ENCODE measurements at regions not wholly inside any gene's neighbourhood (a gene's known extent, or its start where the extent isn't known, plus 50 kb on each side); places are given as distances from the start of the nearest gene placed in this dataset.

DNA sequence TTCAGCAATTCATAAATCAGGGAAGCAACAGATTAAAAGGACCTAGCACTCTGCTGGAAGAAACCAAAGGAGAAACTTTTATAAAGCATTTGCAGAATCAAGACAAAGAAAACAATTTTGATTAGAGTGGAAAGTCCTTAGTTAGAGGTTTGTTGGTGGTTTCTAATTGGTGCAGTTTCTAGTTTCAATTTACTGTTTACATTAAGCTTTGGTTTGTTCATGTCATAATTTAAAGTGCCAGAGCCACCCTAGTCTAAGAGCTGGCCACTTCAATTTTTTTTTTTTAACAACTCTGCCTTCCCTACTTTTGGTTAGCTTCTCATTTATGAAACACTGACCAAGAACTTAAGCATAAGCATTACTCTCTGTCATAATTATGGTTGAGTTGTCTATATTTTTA is 1428.2 kb upstream of the GBE1 start:
- no peaks in the 10 kb centered on the region for H3K4me1 ChIP-seq
- H3K9me3 ChIP-seq, result peaks cover 0 to 13% (median 0%) of the 10 kb centered on the region in 3 donors
- no peak overlapping the region for H3K27ac ChIP-seq
- no peak overlapping the region for H3K4me3 ChIP-seq
- no peak for ATAC-seq
- H3K27me3 ChIP-seq, result no peaks in the 10 kb centered on the region
- TF ChIP-seq EP300 (IDR thresholded peaks at IDR 0.05) (no peak), POLR2A (IDR thresholded peaks at IDR 0.05) (no peak), POLR2AphosphoS5 (IDR thresholded peaks at IDR 0.05) (no peak)
- TF ChIP-seq, protein P1, sequence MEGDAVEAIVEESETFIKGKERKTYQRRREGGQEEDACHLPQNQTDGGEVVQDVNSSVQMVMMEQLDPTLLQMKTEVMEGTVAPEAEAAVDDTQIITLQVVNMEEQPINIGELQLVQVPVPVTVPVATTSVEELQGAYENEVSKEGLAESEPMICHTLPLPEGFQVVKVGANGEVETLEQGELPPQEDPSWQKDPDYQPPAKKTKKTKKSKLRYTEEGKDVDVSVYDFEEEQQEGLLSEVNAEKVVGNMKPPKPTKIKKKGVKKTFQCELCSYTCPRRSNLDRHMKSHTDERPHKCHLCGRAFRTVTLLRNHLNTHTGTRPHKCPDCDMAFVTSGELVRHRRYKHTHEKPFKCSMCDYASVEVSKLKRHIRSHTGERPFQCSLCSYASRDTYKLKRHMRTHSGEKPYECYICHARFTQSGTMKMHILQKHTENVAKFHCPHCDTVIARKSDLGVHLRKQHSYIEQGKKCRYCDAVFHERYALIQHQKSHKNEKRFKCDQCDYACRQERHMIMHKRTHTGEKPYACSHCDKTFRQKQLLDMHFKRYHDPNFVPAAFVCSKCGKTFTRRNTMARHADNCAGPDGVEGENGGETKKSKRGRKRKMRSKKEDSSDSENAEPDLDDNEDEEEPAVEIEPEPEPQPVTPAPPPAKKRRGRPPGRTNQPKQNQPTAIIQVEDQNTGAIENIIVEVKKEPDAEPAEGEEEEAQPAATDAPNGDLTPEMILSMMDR (IDR thresholded peaks at IDR 0.05), result no peak
- H3K36me3 ChIP-seq, result no peaks in the 10 kb centered on the region

DNA sequence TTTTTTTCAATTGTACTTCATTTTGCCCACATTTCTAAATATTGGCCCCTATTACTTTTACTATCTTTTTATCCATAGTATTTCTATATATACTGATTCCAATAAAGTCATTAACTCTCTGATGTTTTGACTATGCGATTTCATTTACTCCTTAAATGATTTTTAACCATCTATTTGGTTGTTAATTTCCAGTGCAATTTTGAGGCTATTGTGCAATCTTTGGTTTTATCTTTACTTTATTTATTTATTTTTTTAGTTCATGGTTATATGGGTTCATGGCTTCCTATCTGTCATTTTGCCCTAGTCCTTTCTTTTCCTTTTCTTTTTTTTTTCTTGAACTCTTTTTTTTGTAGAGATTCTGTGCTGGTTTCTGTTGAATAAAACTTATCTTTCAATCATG is 1408.0 kb upstream of the GBE1 start:
- WGBS, 2 donors (ENCODE audit: low coverage in 1 of 2), result 92% methylated on average over 1 of the region's 1 CpG; no CpG with 5 or more reads in 1 of the 2 donors
- Histone ChIP-seq H3K27ac (no peak overlapping the region), H3K27me3 (no peaks in the 10 kb centered on the region), H3K4me1 (no peaks in the 10 kb centered on the region), H3K36me3 (no peaks in the 10 kb centered on the region), H3K9me3 (peaks cover 0 to 5% (median 0%) of the 10 kb centered on the region in 3 donors), H3K4me3 (no peak overlapping the region)
- no peak for ATAC-seq
- no peak for TF ChIP-seq POLR2AphosphoS5 (IDR thresholded peaks at IDR 0.05)
- TF ChIP-seq EP300 (IDR thresholded peaks at IDR 0.05), result no peak
- TF ChIP-seq POLR2A (IDR thresholded peaks at IDR 0.05), result no peak
- TF ChIP-seq, protein P1 (IDR thresholded peaks at IDR 0.05), result no peak

DNA sequence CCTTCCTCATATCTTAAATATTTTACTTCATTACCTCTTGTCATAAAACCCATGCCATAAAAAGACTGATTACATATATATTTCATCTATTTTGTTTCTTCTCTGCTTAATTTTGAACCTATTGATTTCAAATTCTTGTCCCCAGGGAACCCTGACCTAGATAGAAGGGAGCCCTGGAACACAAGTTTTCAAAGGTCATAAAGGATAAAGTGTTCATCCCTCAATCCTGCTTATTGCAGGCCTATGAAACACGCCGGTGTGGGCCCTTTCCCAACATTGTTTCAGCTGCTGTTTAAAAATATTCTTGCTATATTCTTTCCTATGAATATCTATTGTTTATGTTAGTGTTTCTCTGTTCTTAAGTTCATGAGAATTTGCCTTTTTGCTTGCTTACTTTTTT is 1389.5 kb upstream of the GBE1 start:
- Histone ChIP-seq H3K27me3 (no peaks in the 10 kb centered on the region), H3K27ac (no peak overlapping the region), H3K4me3 (no peak overlapping the region), H3K9me3 (no peaks in the 10 kb centered on the region), H3K4me1 (no peaks in the 10 kb centered on the region), H3K36me3 (no peaks in the 10 kb centered on the region)
- WGBS, 2 donors (ENCODE audit: low coverage in 1 of 2), result 55 to 86% methylated on average over 2 of the region's 2 CpGs
- no peak for ATAC-seq
- no peak for TF ChIP-seq POLR2A (IDR thresholded peaks at IDR 0.05)

DNA sequence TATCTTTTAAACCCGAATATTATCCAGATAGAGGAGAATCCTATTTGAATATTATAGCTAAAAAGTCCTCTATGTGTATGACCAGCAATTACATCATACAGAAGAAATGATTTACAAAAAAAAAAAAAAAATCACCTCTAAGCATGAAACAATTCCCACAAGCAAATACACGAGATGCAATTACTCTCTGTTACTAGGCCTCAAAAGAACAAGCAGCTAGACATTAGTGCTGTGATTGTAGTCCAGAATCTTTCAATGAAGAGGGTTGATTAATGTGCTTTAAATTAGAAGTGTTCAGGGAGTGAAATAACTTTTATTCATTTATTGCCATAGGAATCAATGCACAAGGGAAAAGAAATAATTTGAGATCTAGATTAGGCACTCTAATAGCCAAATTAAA is 1379.5 kb upstream of the GBE1 start:
- WGBS, 2 donors (ENCODE audit: low coverage in 1 of 2), result 74 to 88% methylated on average over 2 of the region's 2 CpGs
- H3K36me3 ChIP-seq, result no peaks in the 10 kb centered on the region
- TF ChIP-seq, protein P1 (IDR thresholded peaks at IDR 0.05), result no peak
- TF ChIP-seq POLR2A (IDR thresholded peaks at IDR 0.05), result no peak
- TF ChIP-seq EP300 (IDR thresholded peaks at IDR 0.05), result no peak
- TF ChIP-seq POLR2AphosphoS5 (IDR thresholded peaks at IDR 0.05), result no peak
- no peaks in the 10 kb centered on the region for H3K9me3 ChIP-seq
- no peak overlapping the region for H3K27ac ChIP-seq
- ATAC-seq, result no peak
- no peaks in the 10 kb centered on the region for H3K4me1 ChIP-seq
- H3K4me3 ChIP-seq, result no peak overlapping the region
- no peaks in the 10 kb centered on the region for H3K27me3 ChIP-seq

DNA sequence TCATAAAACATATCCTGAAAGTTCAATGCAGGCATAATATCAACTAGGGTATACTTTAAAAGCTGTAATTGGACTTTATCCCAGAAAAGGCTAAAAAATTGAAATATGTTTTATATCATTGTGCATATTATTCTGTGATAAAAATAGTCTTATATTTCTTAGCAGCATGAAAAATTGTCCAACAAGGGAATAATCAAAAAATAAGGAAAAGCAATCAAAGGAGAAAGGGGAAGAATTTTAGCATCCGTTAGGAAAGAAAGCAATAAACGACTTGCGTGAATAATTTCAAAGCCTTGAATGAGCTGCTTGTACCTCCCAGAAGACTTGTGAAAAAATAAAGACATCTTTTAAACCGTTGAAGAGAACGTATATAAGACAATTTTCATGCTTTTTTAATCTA is 1369.8 kb upstream of the GBE1 start:
- ATAC-seq, result no peak
- 41 to 43% methylated on average over 5 of the region's 5 CpGs for WGBS, 2 donors (ENCODE audit: low coverage in 1 of 2)
- no peak for TF ChIP-seq EP300 (IDR thresholded peaks at IDR 0.05)
- TF ChIP-seq POLR2AphosphoS5 (IDR thresholded peaks at IDR 0.05), result no peak

DNA sequence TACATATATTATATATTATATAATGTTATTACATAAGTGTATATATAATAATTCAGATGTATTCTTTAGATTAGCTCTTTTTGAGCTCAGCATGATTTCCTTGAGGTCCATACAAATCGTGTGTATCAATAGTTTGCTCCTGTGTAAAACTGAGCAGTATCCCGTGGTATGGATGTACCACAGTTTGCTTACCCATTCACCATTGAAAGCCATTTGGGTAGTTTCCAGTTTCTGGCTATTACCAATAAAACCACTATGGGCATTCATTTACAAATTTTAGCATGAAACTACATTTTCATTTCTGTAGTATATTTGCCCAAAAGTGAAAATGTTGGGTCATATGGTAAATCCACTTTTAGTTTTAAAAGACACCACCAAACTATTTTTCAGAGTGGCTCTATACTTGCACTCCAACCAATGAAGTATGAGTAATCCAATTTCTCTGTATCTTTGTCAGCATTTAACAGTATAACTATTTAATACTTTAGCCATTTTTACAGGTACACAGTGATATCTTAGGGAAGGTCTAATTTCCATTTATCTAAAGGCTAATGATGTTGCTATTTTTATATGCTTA is 1361.4 kb upstream of the GBE1 start:
- Histone ChIP-seq H3K27ac (no peak overlapping the region), H3K36me3 (no peaks in the 10 kb centered on the region), H3K4me3 (no peak overlapping the region), H3K4me1 (no peaks in the 10 kb centered on the region), H3K27me3 (no peaks in the 10 kb centered on the region), H3K9me3 (no peaks in the 10 kb centered on the region)
- no peak for TF ChIP-seq POLR2AphosphoS5 (IDR thresholded peaks at IDR 0.05)
- TF ChIP-seq, protein P1 (IDR thresholded peaks at IDR 0.05), result no peak
- ATAC-seq, result no peak
- WGBS, 2 donors (ENCODE audit: low coverage in 1 of 2), result 67 to 74% methylated on average over 2 of the region's 2 CpGs

More for the DNA sequence above, 1369.8 kb upstream of the GBE1 start:
- H3K4me1 ChIP-seq, result no peaks in the 10 kb centered on the region
- no peak overlapping the region for H3K27ac ChIP-seq
- H3K36me3 ChIP-seq, result no peaks in the 10 kb centered on the region
- no peaks in the 10 kb centered on the region for H3K9me3 ChIP-seq
- H3K27me3 ChIP-seq, result no peaks in the 10 kb centered on the region
- no peak overlapping the region for H3K4me3 ChIP-seq
